Endothelial cell (in vitro differentiated cells): ENCODE measurements at regions not wholly inside any gene's neighbourhood (a gene's known extent, or its start where the extent isn't known, plus 50 kb on each side); places are given as distances from the start of the nearest gene placed in this dataset.

Source experiments
- DNase-seq: peaks from one replicate; pipeline ENCODE4 v3.0.0; 2021; ENCODE audit warnings: low spot score
- H3K27ac Mint-ChIP-seq: one replicate; pipeline ENCODE4 v1.8.0; 2021; ENCODE audit warnings: mixed read lengths, inconsistent platforms; ENCODE audit not compliant: unreplicated experiment
- H3K27me3 Mint-ChIP-seq: one replicate; pipeline ENCODE4 v1.8.0; 2021; ENCODE audit warnings: mild to moderate bottlenecking, moderate library complexity, mixed read lengths, inconsistent platforms; ENCODE audit not compliant: unreplicated experiment
- H3K36me3 Mint-ChIP-seq: one replicate; pipeline ENCODE4 v1.8.0; 2021; ENCODE audit warnings: mild to moderate bottlenecking, low read depth, mixed read lengths, inconsistent platforms; ENCODE audit not compliant: unreplicated experiment
- H3K4me1 Mint-ChIP-seq: one replicate; pipeline ENCODE4 v1.8.0; 2021; ENCODE audit warnings: mild to moderate bottlenecking, mixed read lengths, inconsistent platforms; ENCODE audit not compliant: unreplicated experiment
- H3K4me3 Mint-ChIP-seq: one replicate; pipeline ENCODE4 v1.8.0; 2021; ENCODE audit warnings: mild to moderate bottlenecking, mixed read lengths, inconsistent platforms; ENCODE audit not compliant: unreplicated experiment
- H3K9me3 Mint-ChIP-seq: one replicate; pipeline ENCODE4 v1.8.0; 2021; ENCODE audit warnings: mixed read lengths, inconsistent platforms; ENCODE audit not compliant: unreplicated experiment
- CTCF ChIP-seq: fragments of 200-600 bp; sonication (generic); IDR thresholded peaks from one replicate; pipeline ENCODE4 v1.5.0; 2021; ENCODE audit warnings: antibody characterized with exemption; ENCODE audit not compliant: unreplicated experiment

DNA sequence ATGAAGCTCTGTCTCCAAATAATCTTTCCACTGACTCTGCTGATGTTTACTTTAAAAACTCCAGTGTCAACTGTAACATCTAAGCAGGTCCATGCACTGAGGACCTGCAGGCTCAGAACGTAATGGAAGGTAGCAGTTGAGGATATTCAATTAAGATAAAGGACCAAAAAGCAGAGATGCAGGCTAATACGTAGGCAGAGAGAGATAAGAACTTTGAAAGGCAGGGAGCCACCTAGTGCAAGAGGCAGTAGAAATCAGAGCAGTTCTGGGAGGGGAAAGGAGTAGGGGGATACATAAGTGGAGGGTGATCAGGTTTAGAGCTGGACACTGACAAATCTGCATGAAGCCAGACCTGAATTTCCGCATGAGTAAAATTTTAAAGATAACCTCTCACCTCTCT, 114.5 kb upstream of the POM121L12 start:
- Mint-ChIP-seq H3K9me3 (no peaks in the 10 kb centered on the region), H3K27ac (no peak overlapping the region), H3K4me1 (peaks cover 4% of the 10 kb centered on the region), H3K4me3 (no peak overlapping the region), H3K27me3 (no peaks in the 10 kb centered on the region), H3K36me3 (no peaks in the 10 kb centered on the region)
- no peak for TF ChIP-seq CTCF
- DNase-seq, result no peak

- no peaks in the 10 kb centered on the region for H3K27me3 Mint-ChIP-seq
- peak; percentile 27 for DNase-seq
- H3K36me3 Mint-ChIP-seq, result no peaks in the 10 kb centered on the region
- no peak overlapping the region for H3K4me3 Mint-ChIP-seq
- H3K4me1 Mint-ChIP-seq, result peaks cover 4% of the 10 kb centered on the region
- H3K9me3 Mint-ChIP-seq, result no peaks in the 10 kb centered on the region
- TF ChIP-seq CTCF, result peak; percentile 75
- H3K27ac Mint-ChIP-seq, result no peak overlapping the region
Observed at GRCh38 chr7:52917982-52918578, 117.4 kb upstream of the POM121L12 start.

- H3K36me3 Mint-ChIP-seq, result peaks cover 6% of the 10 kb centered on the region
- peaks cover 3% of the 10 kb centered on the region for H3K27me3 Mint-ChIP-seq
- H3K9me3 Mint-ChIP-seq, result peaks cover 4% of the 10 kb centered on the region
- peaks cover 2% of the 10 kb centered on the region for H3K4me1 Mint-ChIP-seq
- TF ChIP-seq CTCF, result no peak
- no peak overlapping the region for H3K4me3 Mint-ChIP-seq
- no peak overlapping the region for H3K27ac Mint-ChIP-seq
- no peak for DNase-seq
Observed at GRCh38 chr7:52911795-52912194, 123.6 kb upstream of the POM121L12 start.

DNA sequence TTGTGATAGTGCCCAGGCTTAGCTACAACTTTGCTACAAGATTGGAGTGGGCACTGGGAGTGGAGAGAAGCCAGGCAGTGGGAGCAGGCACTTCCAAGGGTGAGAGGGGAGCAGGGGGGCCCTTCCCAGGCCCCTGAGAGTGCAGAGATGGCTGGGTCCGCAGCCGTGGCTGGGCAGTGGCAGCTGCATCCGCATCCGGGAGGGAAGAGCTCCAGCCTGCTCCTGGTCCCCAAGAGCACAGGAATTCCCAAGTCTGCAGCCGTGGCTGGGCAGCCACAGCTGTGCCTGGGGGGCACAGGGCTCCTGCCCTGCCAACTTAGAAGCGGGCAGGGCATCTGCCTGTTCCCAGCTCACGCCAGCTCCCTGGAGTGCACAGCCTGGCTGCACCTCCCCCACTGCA, 124.1 kb upstream of the POM121L12 start:
- no peak overlapping the region for H3K4me3 Mint-ChIP-seq
- H3K27ac Mint-ChIP-seq, result no peak overlapping the region
- no peak for TF ChIP-seq CTCF
- peaks cover 3% of the 10 kb centered on the region for H3K27me3 Mint-ChIP-seq
- H3K9me3 Mint-ChIP-seq, result peaks cover 4% of the 10 kb centered on the region
- peaks cover 6% of the 10 kb centered on the region for H3K36me3 Mint-ChIP-seq
- no peaks in the 10 kb centered on the region for H3K4me1 Mint-ChIP-seq
- DNase-seq, result no peak

DNA sequence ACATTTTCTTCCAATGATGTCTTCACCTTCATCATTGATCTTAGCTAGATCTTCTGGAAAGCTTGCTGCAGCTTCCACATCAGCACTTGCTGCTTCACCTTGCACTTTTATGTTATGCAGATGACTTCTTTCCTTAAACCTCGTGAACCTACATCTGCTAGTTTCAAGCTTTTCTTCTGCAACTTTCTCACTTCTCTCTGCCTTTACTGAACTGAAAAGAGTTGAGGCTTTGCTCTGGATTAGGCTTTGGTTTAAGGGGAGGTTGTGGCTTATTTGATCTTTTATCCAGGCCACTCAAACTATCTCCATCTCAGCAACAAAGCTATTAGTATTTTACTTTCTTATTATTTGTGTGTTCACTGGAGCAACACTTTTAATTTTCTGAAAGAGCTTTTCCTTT, 125.5 kb upstream of the POM121L12 start:
- Mint-ChIP-seq H3K27ac (no peak overlapping the region), H3K9me3 (peaks cover 4% of the 10 kb centered on the region), H3K36me3 (peaks cover 6% of the 10 kb centered on the region), H3K4me1 (no peaks in the 10 kb centered on the region), H3K4me3 (no peak overlapping the region), H3K27me3 (peaks cover 3% of the 10 kb centered on the region)
- no peak for TF ChIP-seq CTCF
- no peak for DNase-seq
